LNCAP (cell line): ENCODE measurements at regions not wholly inside any gene's neighbourhood (a gene's known extent, or its start where the extent isn't known, plus 50 kb on each side); places are given as distances from the start of the nearest gene placed in this dataset.

Experiments
- CTCF ChIP-seq: fragments of 450-650 bp; IDR thresholded peaks from 2 replicates; pipeline ENCODE4 v1.5.1; 2017; ENCODE audit warnings: mild to moderate bottlenecking

GRCh38 chr3:94431876-94432570 lies 369.2 kb downstream of the NSUN3 start:
- TF ChIP-seq CTCF, result no peak

- no peak for TF ChIP-seq CTCF
These were observed 370.9 kb downstream of the NSUN3 start for GRCh38 chr3:94433811-94434210.

GRCh38 chr3:94440767-94441493 lies 378.1 kb downstream of the NSUN3 start:
- TF ChIP-seq CTCF, result no peak

- TF ChIP-seq CTCF, result no peak
These were observed 378.6 kb downstream of the NSUN3 start for GRCh38 chr3:94441494-94441847.

- TF ChIP-seq CTCF, result no peak
These were observed 391.0 kb downstream of the NSUN3 start for GRCh38 chr3:94453864-94454263.

- TF ChIP-seq CTCF, result no peak
These were observed 396.3 kb downstream of the NSUN3 start for GRCh38 chr3:94459167-94459566.

- TF ChIP-seq CTCF, result no peak
These were observed 398.1 kb downstream of the NSUN3 start for GRCh38 chr3:94460931-94461330.
